OCI-LY1 (cell line): ENCODE measurements at regions not wholly inside any gene's neighbourhood (a gene's known extent, or its start where the extent isn't known, plus 50 kb on each side); places are given as distances from the start of the nearest gene placed in this dataset.

ENCODE experiments used
- EZH2 ChIP-seq: fragments of 200-600 bp; sonication (generic), shearing (Covaris generic); IDR thresholded peaks from 2 replicates; pipeline ENCODE4 v1.8.0; 2017; ENCODE audit warnings: borderline replicate concordance, mixed run types, mild to moderate bottlenecking, antibody characterized with exemption, low read length, moderate library complexity, mixed read lengths
- TF ChIP-seq, protein P1 (sequence below): fragments of 200-600 bp; sonication (generic), shearing (Covaris generic); IDR thresholded peaks from 2 replicates; pipeline ENCODE4 v1.5.1; 2017; ENCODE audit warnings: mild to moderate bottlenecking, antibody characterized with exemption, low read length, moderate library complexity, mixed read lengths

DNA sequence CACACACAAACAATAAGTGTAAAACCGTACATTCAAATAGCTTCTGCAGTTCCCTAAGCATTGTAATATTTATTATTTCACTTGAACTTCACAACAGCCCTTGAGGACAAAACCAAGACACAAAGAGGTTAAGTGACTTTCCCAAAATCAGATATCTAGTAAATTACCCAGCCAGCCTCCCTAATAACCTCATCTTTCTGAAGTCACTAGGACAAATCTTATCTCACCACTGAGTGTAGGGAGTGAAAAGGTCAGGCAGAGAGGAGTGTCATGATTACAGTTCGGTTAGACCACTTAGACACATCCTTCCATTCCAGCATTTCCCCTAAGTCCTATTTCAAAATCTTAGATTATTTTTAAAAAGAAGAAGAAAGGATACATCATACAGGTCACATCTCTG, 377.3 kb upstream of the NFIA start:
- TF ChIP-seq, protein P1, sequence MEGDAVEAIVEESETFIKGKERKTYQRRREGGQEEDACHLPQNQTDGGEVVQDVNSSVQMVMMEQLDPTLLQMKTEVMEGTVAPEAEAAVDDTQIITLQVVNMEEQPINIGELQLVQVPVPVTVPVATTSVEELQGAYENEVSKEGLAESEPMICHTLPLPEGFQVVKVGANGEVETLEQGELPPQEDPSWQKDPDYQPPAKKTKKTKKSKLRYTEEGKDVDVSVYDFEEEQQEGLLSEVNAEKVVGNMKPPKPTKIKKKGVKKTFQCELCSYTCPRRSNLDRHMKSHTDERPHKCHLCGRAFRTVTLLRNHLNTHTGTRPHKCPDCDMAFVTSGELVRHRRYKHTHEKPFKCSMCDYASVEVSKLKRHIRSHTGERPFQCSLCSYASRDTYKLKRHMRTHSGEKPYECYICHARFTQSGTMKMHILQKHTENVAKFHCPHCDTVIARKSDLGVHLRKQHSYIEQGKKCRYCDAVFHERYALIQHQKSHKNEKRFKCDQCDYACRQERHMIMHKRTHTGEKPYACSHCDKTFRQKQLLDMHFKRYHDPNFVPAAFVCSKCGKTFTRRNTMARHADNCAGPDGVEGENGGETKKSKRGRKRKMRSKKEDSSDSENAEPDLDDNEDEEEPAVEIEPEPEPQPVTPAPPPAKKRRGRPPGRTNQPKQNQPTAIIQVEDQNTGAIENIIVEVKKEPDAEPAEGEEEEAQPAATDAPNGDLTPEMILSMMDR: no peak
- TF ChIP-seq EZH2: no peak
